Skeletal muscle tissue (tissue), 3 donors: ENCODE measurements at regions not wholly inside any gene's neighbourhood (a gene's known extent, or its start where the extent isn't known, plus 50 kb on each side); places are given as distances from the start of the nearest gene placed in this dataset.

ENCODE experiments used
- H3K27ac ChIP-seq: one replicate; pipeline ENCODE4 v1.7.0; 2013; ENCODE audit warnings: mild to moderate bottlenecking, low read depth, low read length, inconsistent platforms
- H3K27me3 ChIP-seq, 3 donors: one replicate each; pipeline ENCODE4 v1.7.0; 2013; ENCODE audit warnings: low read length in 3 of 3; ENCODE audit not compliant: control insufficient read depth in 3 of 3, insufficient read depth in 3 of 3
- H3K36me3 ChIP-seq, 3 donors: one replicate each; pipeline ENCODE4 v1.7.0; 2013; ENCODE audit warnings: low read length in 3 of 3; ENCODE audit not compliant: control insufficient read depth in 3 of 3, insufficient read depth in 3 of 3
- H3K4me1 ChIP-seq, 3 donors: one replicate each; pipeline ENCODE4 v1.7.0; 2013; ENCODE audit warnings: low read length in 3 of 3, mild to moderate bottlenecking in 3 of 3; ENCODE audit not compliant: control insufficient read depth in 3 of 3, insufficient read depth in 3 of 3
- H3K4me3 ChIP-seq, 3 donors: one replicate each; pipeline ENCODE4 v1.7.0; 2013; ENCODE audit warnings: low read length in 3 of 3
- H3K9ac ChIP-seq, 3 donors: one replicate each; pipeline ENCODE4 v1.7.0; 2013; ENCODE audit warnings: low read length in 3 of 3, mild to moderate bottlenecking in 3 of 3, moderate library complexity in 2 of 3, low read depth in 1 of 3
- H3K9me3 ChIP-seq, 3 donors: one replicate each; pipeline ENCODE4 v1.7.0; 2013; ENCODE audit warnings: low read length in 3 of 3; ENCODE audit not compliant: control insufficient read depth in 3 of 3
- donor health status: Osteomylitis.

DNA sequence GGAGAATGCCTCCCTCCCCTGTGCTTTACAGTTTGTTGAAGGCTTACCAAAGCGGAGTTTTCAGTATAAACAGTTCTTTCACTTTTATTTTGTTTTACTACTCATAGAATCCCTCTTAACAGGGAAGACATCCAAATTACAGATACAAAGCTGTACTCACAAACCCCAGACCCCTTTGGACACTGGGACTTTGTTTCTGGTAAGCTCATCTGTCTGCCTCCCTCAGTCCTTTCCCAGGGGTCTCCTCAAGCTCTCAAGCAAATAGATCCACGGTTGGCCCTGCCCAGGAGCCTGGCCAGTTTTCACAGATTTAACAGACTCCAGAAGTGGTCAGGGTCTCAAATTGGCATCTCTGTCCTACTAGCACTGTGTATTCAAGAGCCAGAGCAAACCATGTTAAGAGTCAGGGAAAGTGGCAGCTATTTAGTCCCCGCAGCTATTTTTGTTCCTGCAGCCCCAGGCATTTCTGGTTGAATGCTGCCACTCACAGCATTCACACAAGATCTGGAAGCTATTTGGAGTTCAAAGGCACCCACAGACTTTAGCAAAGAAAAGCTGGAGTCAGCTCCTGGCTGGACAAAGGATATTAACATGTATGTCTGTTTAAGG lies 54.2 kb downstream of the TMEM100 start:
- Histone ChIP-seq H3K9ac (no peak overlapping the region), H3K27ac (no peak overlapping the region), H3K4me1 (no peaks in the 10 kb centered on the region), H3K9me3 (no peaks in the 10 kb centered on the region), H3K27me3 (no peaks in the 10 kb centered on the region), H3K4me3 (no peak overlapping the region), H3K36me3 (no peaks in the 10 kb centered on the region)

DNA sequence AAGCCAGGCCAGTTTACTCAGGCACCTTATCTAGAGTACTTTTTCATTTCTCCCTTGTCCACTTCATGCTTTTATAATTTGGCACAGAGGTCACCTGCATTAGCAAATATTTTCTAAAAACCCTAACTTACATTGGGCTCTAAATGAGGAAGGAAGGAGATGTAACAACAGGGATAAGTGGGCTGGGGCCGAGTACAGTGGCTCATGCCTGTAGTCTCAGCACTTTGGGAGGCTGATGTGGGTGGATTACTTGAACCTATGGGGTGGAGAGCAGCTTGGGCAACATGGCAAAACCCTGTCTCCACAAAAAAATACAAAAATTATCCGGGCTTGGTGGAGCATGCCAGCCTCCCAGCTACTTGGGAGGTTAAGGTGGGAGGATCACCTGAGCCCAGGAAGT lies 55.9 kb downstream of the TMEM100 start:
- Histone ChIP-seq H3K4me3 (no peak overlapping the region), H3K4me1 (no peaks in the 10 kb centered on the region), H3K27ac (no peak overlapping the region), H3K27me3 (no peaks in the 10 kb centered on the region), H3K9me3 (no peaks in the 10 kb centered on the region), H3K36me3 (no peaks in the 10 kb centered on the region), H3K9ac (no peak overlapping the region)

DNA sequence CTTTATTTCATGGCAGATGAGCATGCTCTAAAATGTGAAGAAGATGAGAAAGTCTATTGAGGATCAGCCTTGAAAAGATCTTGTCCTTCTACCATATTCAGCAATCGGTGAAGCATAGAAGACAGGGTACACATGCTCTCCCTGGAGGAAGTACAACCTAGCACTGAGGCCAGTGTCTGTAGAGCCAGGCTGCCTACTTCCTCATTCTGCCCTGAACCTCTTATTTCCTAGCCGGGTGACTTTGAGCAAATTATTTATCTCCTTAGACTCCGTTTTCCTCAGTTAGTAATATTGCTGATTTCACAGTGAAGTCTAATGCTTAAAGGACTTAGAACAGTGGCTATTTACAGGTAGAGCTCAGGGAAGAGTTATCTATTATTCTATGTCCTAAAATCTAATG lies 58.4 kb downstream of the TMEM100 start:
- Histone ChIP-seq H3K9me3 (no peaks in the 10 kb centered on the region), H3K27me3 (no peaks in the 10 kb centered on the region), H3K4me3 (no peak overlapping the region), H3K27ac (no peak overlapping the region), H3K36me3 (no peaks in the 10 kb centered on the region), H3K4me1 (peaks cover 0 to 4% (median 4%) of the 10 kb centered on the region in 3 donors), H3K9ac (no peak overlapping the region)

DNA sequence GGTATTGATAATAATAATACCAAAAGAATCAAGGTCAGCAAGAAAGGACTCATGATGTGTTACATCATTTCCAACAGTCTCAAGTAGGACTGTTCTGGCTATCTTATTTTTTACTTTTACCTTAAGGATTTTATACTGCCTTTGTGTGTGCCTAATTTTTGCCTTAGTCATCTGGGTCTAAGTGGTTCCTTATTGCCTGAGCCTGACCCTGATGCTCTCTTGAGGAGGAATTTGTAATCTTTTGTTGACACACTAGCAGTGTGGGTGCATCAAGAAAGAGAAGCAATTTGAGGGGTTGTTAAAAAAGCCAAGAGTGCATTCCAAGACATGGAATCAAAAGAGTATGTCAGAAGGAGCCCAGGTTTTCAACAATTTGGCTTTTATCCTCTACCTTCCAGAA lies 59.3 kb downstream of the TMEM100 start:
- Histone ChIP-seq H3K27me3 (no peaks in the 10 kb centered on the region), H3K4me3 (no peak overlapping the region)

DNA sequence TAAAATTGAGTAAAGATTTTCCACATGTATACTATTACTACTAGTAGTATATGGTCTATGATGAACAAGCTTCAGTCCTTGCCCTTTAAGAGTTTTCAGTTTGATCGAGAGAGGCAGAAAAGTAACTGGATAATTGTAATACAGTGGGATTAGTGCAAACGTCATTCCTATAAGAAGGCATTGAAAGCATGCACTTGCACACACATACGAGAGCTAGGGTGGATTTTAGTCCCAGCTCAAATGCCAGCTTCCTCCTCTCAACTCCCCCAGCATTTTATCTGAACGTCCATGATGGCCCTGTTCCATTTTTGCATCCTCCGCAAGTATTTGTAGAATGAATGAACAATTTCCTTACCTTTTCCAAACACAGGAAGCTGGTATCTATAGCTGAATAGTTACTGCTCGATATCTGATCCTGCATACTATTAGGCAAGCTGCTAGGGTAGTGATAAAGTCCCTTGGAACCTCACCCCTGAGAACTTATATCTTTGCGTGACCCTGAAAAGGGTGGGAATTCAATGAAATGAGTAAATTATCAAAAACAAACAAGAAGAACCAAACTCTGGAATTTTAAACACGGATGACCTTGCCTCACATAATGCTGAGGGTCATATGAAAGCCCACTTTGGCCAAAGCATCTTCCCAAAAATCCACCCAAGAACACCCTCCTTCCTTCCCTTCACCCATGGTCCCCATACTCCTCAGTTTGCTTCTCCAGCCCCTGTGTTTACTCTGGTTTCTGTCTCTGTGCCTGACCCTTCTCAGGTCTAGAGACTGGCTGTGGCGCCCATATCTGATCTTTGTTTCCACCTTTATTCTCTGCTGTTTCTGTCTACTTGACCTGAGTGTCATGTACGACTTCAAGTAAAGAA lies 60.5 kb downstream of the TMEM100 start:
- no peaks in the 10 kb centered on the region for H3K27me3 ChIP-seq
- no peak overlapping the region for H3K27ac ChIP-seq
- no peak overlapping the region for H3K4me3 ChIP-seq

More for the DNA sequence above, 59.3 kb downstream of the TMEM100 start:
- no peaks in the 10 kb centered on the region for H3K9me3 ChIP-seq
- H3K27ac ChIP-seq = no peak overlapping the region
- H3K4me1 ChIP-seq = peaks cover 0 to 4% (median 4%) of the 10 kb centered on the region in 3 donors
- no peaks in the 10 kb centered on the region for H3K36me3 ChIP-seq
- no peak overlapping the region for H3K9ac ChIP-seq

DNA sequence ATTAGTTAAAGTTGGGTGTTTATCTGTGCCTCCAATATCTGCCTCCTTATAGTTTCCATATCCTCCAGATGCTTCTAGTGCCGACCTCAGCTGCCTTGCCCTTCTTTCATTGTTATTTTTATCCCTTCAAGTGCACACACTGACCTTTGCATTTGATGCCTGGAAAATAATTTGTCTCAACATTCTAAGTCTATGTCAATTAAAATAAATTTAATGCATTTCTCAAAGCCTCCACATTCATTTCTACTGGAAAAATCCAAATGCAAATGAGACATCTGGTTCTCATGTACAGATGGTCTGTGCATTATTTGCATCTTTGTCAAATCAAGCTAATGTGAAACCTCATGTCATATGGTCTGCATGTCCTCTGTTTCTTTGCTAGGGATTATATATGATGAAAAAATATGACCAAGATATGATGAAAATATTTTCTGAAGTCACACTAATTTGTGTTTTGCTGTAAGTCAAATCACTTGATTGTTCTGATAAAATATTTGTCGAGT lies 61.4 kb downstream of the TMEM100 start:
- no peaks in the 10 kb centered on the region for H3K9me3 ChIP-seq
- no peak overlapping the region for H3K27ac ChIP-seq
- peaks cover 0 to 4% (median 4%) of the 10 kb centered on the region in 3 donors for H3K4me1 ChIP-seq
- H3K9ac ChIP-seq = no peak overlapping the region
- H3K36me3 ChIP-seq = no peaks in the 10 kb centered on the region
- H3K27me3 ChIP-seq = no peaks in the 10 kb centered on the region
- H3K4me3 ChIP-seq = no peak overlapping the region

More for the DNA sequence above, 60.5 kb downstream of the TMEM100 start:
- Histone ChIP-seq H3K4me1 (peaks cover 0 to 4% (median 4%) of the 10 kb centered on the region in 3 donors), H3K36me3 (no peaks in the 10 kb centered on the region), H3K9ac (no peak overlapping the region), H3K9me3 (no peaks in the 10 kb centered on the region)

DNA sequence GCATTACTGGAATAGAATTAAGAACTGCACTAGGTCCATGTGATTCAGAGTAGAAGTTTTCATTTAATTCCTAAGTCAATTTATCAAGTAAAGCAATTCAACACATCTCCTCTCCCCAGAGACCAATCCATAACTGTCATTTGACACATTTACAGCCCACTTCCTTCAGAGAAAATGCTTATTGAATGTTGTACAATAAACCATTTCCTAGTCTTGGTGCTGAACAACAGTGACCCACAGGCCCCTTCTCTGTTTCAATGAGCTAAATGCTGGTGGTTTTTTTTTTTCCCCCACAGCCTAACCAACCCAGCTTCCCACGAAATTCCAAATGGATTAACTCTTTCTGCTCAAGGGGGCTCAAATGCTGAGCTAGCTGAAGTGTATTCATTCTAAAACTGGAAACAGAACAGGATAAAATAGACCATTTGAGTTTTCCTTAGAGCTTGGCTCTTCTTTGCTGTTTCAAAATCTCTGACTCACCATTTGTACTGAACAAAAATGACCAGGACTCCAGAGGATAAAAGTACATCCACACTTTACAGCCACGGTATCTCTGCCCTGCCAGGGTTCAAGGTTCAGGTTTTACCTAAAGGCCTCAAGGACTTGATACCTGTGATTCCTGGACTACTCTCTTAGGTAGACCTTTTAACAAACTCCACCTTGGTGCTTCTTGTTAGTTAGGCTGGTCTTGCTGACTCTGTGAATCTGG lies 62.3 kb downstream of the TMEM100 start:
- H3K4me1 ChIP-seq = peaks cover 0 to 4% (median 4%) of the 10 kb centered on the region in 3 donors
- no peaks in the 10 kb centered on the region for H3K36me3 ChIP-seq
- no peak overlapping the region for H3K27ac ChIP-seq
- no peak overlapping the region for H3K4me3 ChIP-seq
- H3K9me3 ChIP-seq = no peaks in the 10 kb centered on the region
- no peaks in the 10 kb centered on the region for H3K27me3 ChIP-seq
- no peak overlapping the region for H3K9ac ChIP-seq

DNA sequence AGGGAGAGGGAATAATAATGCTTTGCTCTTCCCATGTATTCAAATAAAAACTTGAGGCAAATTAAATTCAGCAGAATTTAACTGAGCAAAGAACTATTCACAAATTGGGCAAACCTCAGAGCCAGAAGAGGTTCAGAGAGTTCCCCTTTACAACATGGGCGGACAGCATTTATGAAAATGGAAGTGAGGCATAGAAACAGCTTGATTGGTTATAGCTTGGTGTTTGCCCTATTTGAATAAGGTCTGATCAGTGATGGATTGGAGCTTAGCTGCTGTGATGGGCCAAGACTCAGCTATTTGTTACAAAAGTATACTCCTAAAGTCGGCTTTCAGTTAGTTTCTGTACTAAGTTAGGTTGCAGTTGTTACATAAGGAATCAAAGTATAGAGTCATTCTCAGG lies 63.0 kb downstream of the TMEM100 start:
- Histone ChIP-seq H3K4me1 (peaks cover 0 to 4% (median 4%) of the 10 kb centered on the region in 3 donors), H3K36me3 (no peaks in the 10 kb centered on the region), H3K4me3 (no peak overlapping the region), H3K27ac (no peak overlapping the region), H3K27me3 (no peaks in the 10 kb centered on the region), H3K9me3 (no peaks in the 10 kb centered on the region), H3K9ac (no peak overlapping the region)

DNA sequence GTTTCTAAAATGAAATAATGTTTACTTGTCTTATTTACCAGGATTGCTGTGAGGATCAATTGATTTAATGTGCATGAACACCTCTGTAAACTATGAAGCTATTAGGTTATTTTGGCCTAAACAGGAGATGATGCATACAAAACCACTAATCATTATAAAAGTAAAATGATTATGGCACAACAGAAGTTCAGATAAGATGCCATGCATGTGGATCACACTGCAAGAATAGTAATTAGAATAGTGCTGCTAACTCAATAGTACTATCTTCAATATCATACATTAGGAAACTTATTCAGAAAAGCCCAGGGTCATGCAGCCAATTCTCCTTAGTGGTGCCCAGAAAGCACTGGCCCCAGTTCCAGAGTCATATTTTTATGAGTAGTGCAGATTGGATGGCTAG lies 66.9 kb downstream of the TMEM100 start:
- H3K9me3 ChIP-seq = no peaks in the 10 kb centered on the region
- no peak overlapping the region for H3K4me3 ChIP-seq
- H3K36me3 ChIP-seq = no peaks in the 10 kb centered on the region
- no peak overlapping the region for H3K9ac ChIP-seq
- no peak overlapping the region for H3K27ac ChIP-seq
- H3K27me3 ChIP-seq = no peaks in the 10 kb centered on the region
- H3K4me1 ChIP-seq = peaks cover 0 to 3% (median 3%) of the 10 kb centered on the region in 3 donors
